NT2/D1 (cell line): ENCODE measurements at regions not wholly inside any gene's neighbourhood (a gene's known extent, or its start where the extent isn't known, plus 50 kb on each side); places are given as distances from the start of the nearest gene placed in this dataset.

Source experiments
- SUZ12 ChIP-seq: IDR thresholded peaks from 2 replicates; pipeline ENCODE4 v1.6.1; 2011; ENCODE audit not compliant: insufficient read length, insufficient read depth; ENCODE audit errors: extremely low read depth
- YY1 ChIP-seq: IDR thresholded peaks from 2 replicates; pipeline ENCODE4 v1.6.1; 2011; ENCODE audit not compliant: insufficient read length, insufficient read depth
- ZNF274 ChIP-seq: IDR thresholded peaks from 2 replicates; pipeline ENCODE4 v1.6.1; 2011; ENCODE audit warnings: mild to moderate bottlenecking, low read depth, low read length

- no peak for TF ChIP-seq YY1
- no peak for TF ChIP-seq ZNF274
- no peak for TF ChIP-seq SUZ12
These were observed 340.0 kb upstream of the ETAA1 start for GRCh38 chr2:67057123-67057522.
